IPS-NIHi7 (cell line): ENCODE measurements at regions not wholly inside any gene's neighbourhood (a gene's known extent, or its start where the extent isn't known, plus 50 kb on each side); places are given as distances from the start of the nearest gene placed in this dataset.

Experiments used
- DNase-seq: peaks from one replicate; pipeline ENCODE4 v3.0.0; 2012; ENCODE audit warnings: mixed read lengths; ENCODE audit errors: extremely low spot score

- DNase-seq: no peak
Observed at GRCh38 chr12:126189856-126190255, 1124.6 kb downstream of the AACS start.

- peak; percentile 75 for DNase-seq
Observed at GRCh38 chr12:126191031-126191891, 1126.0 kb downstream of the AACS start.

- no peak for DNase-seq
Observed at GRCh38 chr12:126191949-126192348, 1126.7 kb downstream of the AACS start.

- no peak for DNase-seq
Observed at GRCh38 chr12:126193190-126193589, 1128.0 kb downstream of the AACS start.

- DNase-seq: no peak
Observed at GRCh38 chr12:126196263-126196662, 1131.0 kb downstream of the AACS start.

- DNase-seq: no peak
Observed at GRCh38 chr12:126198516-126198915, 1133.3 kb downstream of the AACS start.

- DNase-seq: no peak
Observed at GRCh38 chr12:126198966-126199692, 1133.9 kb downstream of the AACS start.

GRCh38 chr12:126201981-126202537 is 1136.8 kb downstream of the AACS start:
- no peak for DNase-seq

GRCh38 chr12:126204326-126204725 is 1139.1 kb downstream of the AACS start:
- DNase-seq: no peak

- DNase-seq: no peak
Observed at GRCh38 chr12:126210026-126210425, 1144.8 kb downstream of the AACS start.

GRCh38 chr12:126210448-126210847 is 1145.2 kb downstream of the AACS start:
- DNase-seq: no peak

- DNase-seq: no peak
Observed at GRCh38 chr12:126212824-126213223, 1147.6 kb downstream of the AACS start.

GRCh38 chr12:126218697-126219096 is 1153.5 kb downstream of the AACS start:
- no peak for DNase-seq

GRCh38 chr12:126219139-126219538 is 1153.9 kb downstream of the AACS start:
- DNase-seq: no peak

GRCh38 chr12:126219654-126220279 is 1154.5 kb downstream of the AACS start:
- no peak for DNase-seq

GRCh38 chr12:126224032-126224431 is 1158.8 kb downstream of the AACS start:
- no peak for DNase-seq

- DNase-seq: no peak
Observed at GRCh38 chr12:126228936-126229335, 1163.7 kb downstream of the AACS start.

- no peak for DNase-seq
Observed at GRCh38 chr12:126232711-126233110, 1167.5 kb downstream of the AACS start.

- DNase-seq: peak; percentile 42
Observed at GRCh38 chr12:126233625-126234024, 1168.4 kb downstream of the AACS start.

GRCh38 chr12:126243814-126244440 is 1178.7 kb downstream of the AACS start:
- no peak for DNase-seq

GRCh38 chr12:126247936-126248335 is 1182.7 kb downstream of the AACS start:
- DNase-seq: no peak
